ENCODE measurements at regions not wholly inside any gene's neighbourhood (a gene's known extent, or its start where the extent isn't known, plus 50 kb on each side); places are given as distances from the start of the nearest gene placed in this dataset.
A peak's percentile ranks its signal among the peaks of the same experiment; 100 is the strongest.

DNA sequence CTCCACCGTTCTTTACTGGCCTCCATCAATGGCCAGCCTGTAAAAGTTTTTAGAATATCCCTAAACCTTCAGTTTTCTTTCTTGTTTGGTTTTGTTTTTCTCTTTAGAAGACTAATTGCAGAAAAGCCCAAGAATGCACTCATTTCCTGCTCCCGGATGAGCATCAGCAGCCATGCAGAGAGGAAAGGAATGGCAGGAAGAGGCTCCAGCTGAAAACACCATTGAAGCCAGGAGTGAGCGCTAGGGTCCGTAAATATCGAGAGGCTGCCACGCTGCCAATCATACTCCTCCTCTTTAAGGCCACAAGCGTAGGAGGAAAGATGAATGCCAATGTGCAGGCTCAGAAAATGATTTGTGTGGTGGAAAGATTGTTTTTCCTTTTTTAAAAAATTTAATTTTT lies 57.4 kb upstream of the UBE2L5 start:
- DNase-seq (ENCODE audit: extremely low spot score): no peak
- CTCF ChIA-PET: interaction anchor here (1.9 kb wide), 1 partner anchor 29 kb away, joined by 4 read pairs; no protein-coding TSS in a partner anchor
- POLR2A ChIA-PET: no interaction called here
- TF ChIP-seq, protein P1, sequence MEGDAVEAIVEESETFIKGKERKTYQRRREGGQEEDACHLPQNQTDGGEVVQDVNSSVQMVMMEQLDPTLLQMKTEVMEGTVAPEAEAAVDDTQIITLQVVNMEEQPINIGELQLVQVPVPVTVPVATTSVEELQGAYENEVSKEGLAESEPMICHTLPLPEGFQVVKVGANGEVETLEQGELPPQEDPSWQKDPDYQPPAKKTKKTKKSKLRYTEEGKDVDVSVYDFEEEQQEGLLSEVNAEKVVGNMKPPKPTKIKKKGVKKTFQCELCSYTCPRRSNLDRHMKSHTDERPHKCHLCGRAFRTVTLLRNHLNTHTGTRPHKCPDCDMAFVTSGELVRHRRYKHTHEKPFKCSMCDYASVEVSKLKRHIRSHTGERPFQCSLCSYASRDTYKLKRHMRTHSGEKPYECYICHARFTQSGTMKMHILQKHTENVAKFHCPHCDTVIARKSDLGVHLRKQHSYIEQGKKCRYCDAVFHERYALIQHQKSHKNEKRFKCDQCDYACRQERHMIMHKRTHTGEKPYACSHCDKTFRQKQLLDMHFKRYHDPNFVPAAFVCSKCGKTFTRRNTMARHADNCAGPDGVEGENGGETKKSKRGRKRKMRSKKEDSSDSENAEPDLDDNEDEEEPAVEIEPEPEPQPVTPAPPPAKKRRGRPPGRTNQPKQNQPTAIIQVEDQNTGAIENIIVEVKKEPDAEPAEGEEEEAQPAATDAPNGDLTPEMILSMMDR (IDR thresholded peaks at IDR 0.05; ENCODE audit: control extremely low read depth, extremely low read depth, low read depth, missing control alignments): no peak

- ChIA-PET POLR2A (no interaction called here), CTCF (interaction anchor here (0.8 to 2.1 kb wide), 10 partner anchors 9 to 233 kb away, joined by 3 to 7 read pairs (median 4); partner anchors contain the start of gene KATNAL1)
- TF ChIP-seq, protein P1 (IDR thresholded peaks at IDR 0.05; ENCODE audit: control extremely low read depth, extremely low read depth, low read depth, missing control alignments): no peak
- DNase-seq (ENCODE audit: extremely low spot score): no peak
These were observed 56.2 kb upstream of the UBE2L5 start for GRCh38 chr13:30366088-30366487.

DNA sequence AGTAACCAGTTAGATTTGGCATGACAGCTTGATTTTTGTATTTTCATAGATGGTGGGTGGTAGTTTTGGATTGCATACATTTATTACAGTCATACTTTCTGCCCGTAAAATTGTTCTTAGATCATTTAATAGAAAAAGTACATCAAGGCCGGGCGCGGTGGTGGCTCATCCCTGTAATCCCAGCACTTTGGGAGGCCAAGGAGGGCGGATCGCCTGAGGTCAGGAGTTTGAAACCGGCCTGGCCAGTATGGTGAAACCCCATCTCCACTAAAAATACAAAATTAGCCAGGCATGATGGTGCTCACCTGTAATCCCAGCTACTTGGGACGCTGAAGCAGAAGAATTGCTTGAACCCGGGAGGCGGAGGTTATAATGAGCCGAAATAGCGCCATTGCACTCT lies 55.0 kb upstream of the UBE2L5 start:
- POLR2A ChIA-PET: no interaction called here
- TF ChIP-seq, protein P1 (IDR thresholded peaks at IDR 0.05; ENCODE audit: control extremely low read depth, extremely low read depth, low read depth, missing control alignments): no peak
- DNase-seq (ENCODE audit: extremely low spot score): no peak
- CTCF ChIA-PET: interaction anchor here (1.0 to 2.1 kb wide), 4 partner anchors 13 to 235 kb away, joined by 4 to 7 read pairs (median 5); no protein-coding TSS in a partner anchor

GRCh38 chr13:30370146-30370545 lies 52.1 kb upstream of the UBE2L5 start:
- POLR2A ChIA-PET: interaction anchor here (0.7 kb wide), 1 partner anchor 357 kb away, joined by 3 read pairs; no protein-coding TSS in a partner anchor
- CTCF ChIA-PET: interaction anchor here (1.1 to 2.4 kb wide), 3 partner anchors 35 to 62 kb away, joined by 3 to 12 read pairs (median 4); no protein-coding TSS in a partner anchor
- TF ChIP-seq, protein P1 (IDR thresholded peaks at IDR 0.05; ENCODE audit: control extremely low read depth, extremely low read depth, low read depth, missing control alignments): no peak
- no peak for DNase-seq (ENCODE audit: extremely low spot score)

DNA sequence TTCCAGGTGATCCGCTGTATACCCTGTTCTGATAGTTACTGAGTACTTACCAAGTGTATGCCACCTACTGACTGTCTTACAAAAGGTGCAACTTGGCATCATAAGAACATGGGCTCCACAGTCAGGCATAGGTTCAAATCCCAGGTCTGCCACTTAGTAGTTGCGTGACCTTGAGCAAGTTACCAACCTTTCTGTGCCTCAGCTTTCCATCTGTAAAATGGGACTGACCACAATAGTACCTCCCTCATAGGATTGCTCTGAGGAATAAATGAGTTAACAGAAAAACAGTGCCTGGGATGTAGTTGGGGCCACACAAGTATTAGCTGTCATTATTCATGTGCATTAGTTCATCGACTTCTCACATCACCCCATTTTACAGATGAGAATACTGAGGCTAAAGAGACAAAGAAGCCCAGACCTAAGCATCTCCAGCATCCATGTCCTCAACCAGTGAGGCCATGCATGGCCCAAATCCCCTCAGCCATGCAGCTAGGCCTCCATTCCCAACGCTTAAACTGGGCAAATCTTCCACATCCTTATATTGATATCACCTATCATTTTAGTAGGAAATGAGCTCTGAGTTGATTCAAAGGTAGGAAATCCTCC lies 51.3 kb upstream of the UBE2L5 start:
- POLR2A ChIA-PET: no interaction called here
- no peak for DNase-seq (ENCODE audit: extremely low spot score)
- CTCF ChIA-PET: interaction anchor here (0.7 to 2.4 kb wide), 7 partner anchors 11 to 239 kb away, joined by 3 to 12 read pairs (median 5); no protein-coding TSS in a partner anchor
- TF ChIP-seq, protein P1 (IDR thresholded peaks at IDR 0.05; ENCODE audit: control extremely low read depth, extremely low read depth, low read depth, missing control alignments): no peak

DNA sequence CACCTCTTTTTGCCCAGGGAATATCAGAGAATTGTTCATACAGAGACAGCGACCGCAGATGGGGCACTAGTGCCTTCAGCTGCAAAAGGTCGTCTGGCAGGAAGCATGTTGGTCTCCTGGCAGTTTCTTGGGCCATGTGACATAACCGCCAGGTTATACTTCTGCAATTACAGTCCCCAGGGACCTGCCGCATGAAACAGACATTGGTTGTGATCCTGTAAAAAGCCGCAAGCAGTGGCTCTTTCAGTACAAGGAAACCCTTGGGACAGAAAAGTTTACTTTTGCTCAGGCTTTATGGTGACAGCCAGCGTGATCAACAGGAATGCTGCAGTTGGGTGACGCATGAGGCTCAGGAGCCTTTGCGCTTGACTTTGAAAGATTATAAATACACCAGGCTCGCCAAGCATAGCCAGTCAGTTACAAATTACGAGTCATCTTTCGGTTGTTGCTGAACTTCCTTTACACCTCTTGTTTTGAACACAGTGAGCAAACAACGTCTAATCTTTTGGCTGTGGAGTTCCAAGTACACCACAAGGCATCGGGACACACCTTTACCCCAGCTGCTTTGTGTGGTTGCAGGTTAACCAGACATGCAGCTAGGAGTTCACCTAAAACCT lies 50.5 kb upstream of the UBE2L5 start:
- CTCF ChIA-PET: interaction anchor here (0.7 to 2.4 kb wide), 9 partner anchors 10 to 239 kb away, joined by 3 to 12 read pairs (median 5); no protein-coding TSS in a partner anchor
- POLR2A ChIA-PET: interaction anchor here (0.9 kb wide), 1 partner anchor 34 kb away, joined by 3 read pairs; no protein-coding TSS in a partner anchor
- TF ChIP-seq, protein P1 (IDR thresholded peaks at IDR 0.05; ENCODE audit: control extremely low read depth, extremely low read depth, low read depth, missing control alignments): no peak
- DNase-seq (ENCODE audit: extremely low spot score): peak; percentile 70
